Stomach smooth muscle (tissue), 2 donors: ENCODE measurements at regions not wholly inside any gene's neighbourhood (a gene's known extent, or its start where the extent isn't known, plus 50 kb on each side); places are given as distances from the start of the nearest gene placed in this dataset.

Experiments used
- H3K27ac ChIP-seq: one replicate; pipeline ENCODE4 v1.7.0; 2013; ENCODE audit warnings: mild to moderate bottlenecking, low read length, inconsistent platforms
- H3K27me3 ChIP-seq, 2 donors: one replicate each; pipeline ENCODE4 v1.7.0; 2013; ENCODE audit warnings: low read length in 2 of 2; ENCODE audit not compliant: insufficient read depth in 2 of 2, control insufficient read depth in 1 of 2
- H3K36me3 ChIP-seq, 2 donors: one replicate each; pipeline ENCODE4 v1.7.0; 2013; ENCODE audit warnings: low read length in 2 of 2; ENCODE audit not compliant: control insufficient read depth in 2 of 2, insufficient read depth in 2 of 2
- H3K4me1 ChIP-seq: one replicate; pipeline ENCODE4 v1.7.0; 2013; ENCODE audit warnings: low read length; ENCODE audit not compliant: control insufficient read depth, insufficient read depth
- H3K4me3 ChIP-seq, 2 donors: one replicate each; pipeline ENCODE4 v1.7.0; 2013; ENCODE audit warnings: low read length in 2 of 2
- H3K9ac ChIP-seq, 2 donors: one replicate each; pipeline ENCODE4 v1.7.0; 2013; ENCODE audit warnings: low read length in 2 of 2, mild to moderate bottlenecking in 1 of 2
- H3K9me3 ChIP-seq, 2 donors: one replicate each; pipeline ENCODE4 v1.7.0; 2013; ENCODE audit warnings: low read length in 2 of 2; ENCODE audit not compliant: control insufficient read depth in 2 of 2
- donor health status: healthy.
- donor health status: Pancreatic carcinoma.

- H3K27me3 ChIP-seq, result no peaks in the 10 kb centered on the region
- H3K4me1 ChIP-seq, result no peaks in the 10 kb centered on the region
- H3K9ac ChIP-seq, result no peak overlapping the region
- H3K9me3 ChIP-seq, result peaks cover 0 to 2% of the 10 kb centered on the region in 2 donors
- H3K4me3 ChIP-seq, result no peak overlapping the region
- H3K27ac ChIP-seq, result no peak overlapping the region
- no peaks in the 10 kb centered on the region for H3K36me3 ChIP-seq
Measured at GRCh38 chr9:14415947-14416346, 102.0 kb upstream of the NFIB start.

DNA sequence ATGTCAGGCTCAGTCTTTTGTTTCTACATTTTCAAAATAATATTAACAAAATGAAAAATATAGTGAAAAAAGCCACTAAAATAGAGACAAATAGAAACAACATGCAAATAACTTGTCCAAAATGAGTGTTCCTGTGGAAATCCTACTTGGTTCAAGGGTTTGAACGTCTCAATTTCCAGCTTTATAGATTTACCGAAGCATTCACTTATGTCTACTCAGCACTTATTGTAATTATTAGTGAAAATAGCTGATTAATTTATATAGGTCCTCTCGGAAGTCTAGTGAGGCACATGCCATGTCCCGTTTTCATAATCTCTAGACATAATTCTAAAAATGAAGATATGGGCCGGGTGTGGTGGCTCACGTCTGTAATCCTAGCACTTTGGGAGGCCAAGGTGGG lies 99.9 kb upstream of the NFIB start:
- Histone ChIP-seq H3K9ac (no peak overlapping the region), H3K36me3 (no peaks in the 10 kb centered on the region), H3K4me1 (no peaks in the 10 kb centered on the region), H3K4me3 (no peak overlapping the region), H3K27ac (no peak overlapping the region), H3K27me3 (no peaks in the 10 kb centered on the region), H3K9me3 (peaks cover 0 to 2% of the 10 kb centered on the region in 2 donors)

DNA sequence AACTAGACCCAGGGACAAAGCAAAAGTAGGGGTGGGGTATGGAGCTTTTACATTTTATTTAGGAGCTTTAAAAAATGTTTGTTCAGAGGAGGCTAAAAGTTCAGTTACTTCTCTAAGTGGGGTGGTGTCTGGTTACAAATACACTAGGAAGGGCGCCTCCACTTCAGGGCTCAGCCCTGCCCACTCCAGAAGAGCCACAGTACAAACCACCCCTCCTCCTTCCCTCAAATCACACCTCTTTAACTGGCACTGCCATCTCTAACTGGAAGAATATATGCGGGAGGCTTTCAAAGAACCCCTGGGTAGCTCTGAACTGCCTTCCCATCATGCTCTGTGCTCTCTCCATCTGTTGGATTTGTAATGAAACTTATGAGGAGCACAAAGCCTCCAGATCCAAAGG lies 98.8 kb upstream of the NFIB start:
- Histone ChIP-seq H3K4me3 (no peak overlapping the region), H3K36me3 (no peaks in the 10 kb centered on the region), H3K4me1 (no peaks in the 10 kb centered on the region), H3K27me3 (no peaks in the 10 kb centered on the region), H3K27ac (no peak overlapping the region), H3K9me3 (peaks cover 0 to 2% of the 10 kb centered on the region in 2 donors), H3K9ac (no peak overlapping the region)

GRCh38 chr9:14406463-14406862 lies 92.5 kb upstream of the NFIB start:
- no peaks in the 10 kb centered on the region for H3K27me3 ChIP-seq
- no peaks in the 10 kb centered on the region for H3K4me1 ChIP-seq
- no peaks in the 10 kb centered on the region for H3K9me3 ChIP-seq
- H3K9ac ChIP-seq, result no peak overlapping the region
- H3K4me3 ChIP-seq, result no peak overlapping the region
- no peak overlapping the region for H3K27ac ChIP-seq
- H3K36me3 ChIP-seq, result no peaks in the 10 kb centered on the region

DNA sequence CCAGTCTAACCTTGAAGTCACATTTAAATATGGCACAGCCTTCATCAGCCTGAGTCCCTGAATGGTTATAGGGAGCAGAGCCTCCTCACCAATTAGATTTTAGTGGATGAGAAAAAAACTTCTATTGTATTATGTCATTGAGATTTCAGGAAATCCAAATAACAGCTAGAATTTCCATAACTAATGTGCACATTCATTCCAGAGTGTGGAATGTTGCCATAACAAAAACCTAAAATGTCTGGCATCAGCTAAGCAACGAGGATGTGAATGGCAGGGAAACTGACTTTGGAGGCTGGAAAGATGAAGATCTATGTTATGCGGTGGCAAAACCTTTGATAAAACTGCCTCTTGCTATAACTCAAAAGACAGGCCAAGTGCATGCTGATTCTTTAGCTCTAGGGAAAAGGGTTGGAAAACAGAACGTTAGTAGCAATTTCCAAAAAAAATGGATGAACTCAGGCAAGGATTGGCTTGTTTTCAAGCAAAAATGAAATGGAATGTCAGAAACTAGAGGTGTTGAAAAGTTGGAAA lies 91.3 kb upstream of the NFIB start:
- H3K36me3 ChIP-seq, result no peaks in the 10 kb centered on the region
- H3K27me3 ChIP-seq, result no peaks in the 10 kb centered on the region
- no peak overlapping the region for H3K27ac ChIP-seq
- H3K9me3 ChIP-seq, result no peaks in the 10 kb centered on the region
- no peak overlapping the region for H3K9ac ChIP-seq
- H3K4me3 ChIP-seq, result no peak overlapping the region
- no peaks in the 10 kb centered on the region for H3K4me1 ChIP-seq

- no peak overlapping the region for H3K9ac ChIP-seq
- no peak overlapping the region for H3K4me3 ChIP-seq
- no peaks in the 10 kb centered on the region for H3K27me3 ChIP-seq
- no peaks in the 10 kb centered on the region for H3K36me3 ChIP-seq
- H3K9me3 ChIP-seq, result no peaks in the 10 kb centered on the region
- no peaks in the 10 kb centered on the region for H3K4me1 ChIP-seq
- H3K27ac ChIP-seq, result no peak overlapping the region
Measured at GRCh38 chr9:14403081-14403480, 89.1 kb upstream of the NFIB start.

- no peak overlapping the region for H3K9ac ChIP-seq
Measured at GRCh38 chr9:14402583-14402982, 88.6 kb upstream of the NFIB start.

GRCh38 chr9:14401911-14402310 lies 88.0 kb upstream of the NFIB start:
- no peak overlapping the region for H3K9ac ChIP-seq
- H3K36me3 ChIP-seq, result no peaks in the 10 kb centered on the region
- H3K27ac ChIP-seq, result no peak overlapping the region
- H3K27me3 ChIP-seq, result no peaks in the 10 kb centered on the region
- H3K9me3 ChIP-seq, result no peaks in the 10 kb centered on the region
- H3K4me1 ChIP-seq, result no peaks in the 10 kb centered on the region
- no peak overlapping the region for H3K4me3 ChIP-seq

More at GRCh38 chr9:14402583-14402982, 88.6 kb upstream of the NFIB start:
- no peak overlapping the region for H3K27ac ChIP-seq
- no peaks in the 10 kb centered on the region for H3K27me3 ChIP-seq
- H3K9me3 ChIP-seq, result no peaks in the 10 kb centered on the region
- H3K4me1 ChIP-seq, result no peaks in the 10 kb centered on the region
- no peaks in the 10 kb centered on the region for H3K36me3 ChIP-seq
- no peak overlapping the region for H3K4me3 ChIP-seq

DNA sequence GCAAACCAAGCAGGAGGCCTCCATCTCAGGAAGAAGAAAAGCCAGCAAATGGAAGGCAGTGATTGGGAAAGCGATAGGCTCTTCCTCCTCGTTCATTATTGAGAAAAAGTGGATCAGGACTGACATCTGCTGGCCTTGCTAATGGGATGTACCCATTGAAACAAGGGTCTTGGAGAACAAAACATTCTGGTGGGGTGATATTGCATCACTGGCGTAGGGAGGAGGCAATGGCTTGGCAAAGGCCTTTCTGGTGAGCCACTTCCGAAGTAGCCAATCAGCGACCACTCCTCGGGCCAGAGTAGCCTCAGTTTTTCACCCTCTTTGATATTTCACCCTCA lies 86.7 kb upstream of the NFIB start:
- H3K27me3 ChIP-seq, result no peaks in the 10 kb centered on the region
- H3K4me3 ChIP-seq, result peak overlapping the region in 1 of 2 donors; percentile 8
- H3K4me1 ChIP-seq, result no peaks in the 10 kb centered on the region
- H3K9me3 ChIP-seq, result no peaks in the 10 kb centered on the region
- no peak overlapping the region for H3K27ac ChIP-seq
- H3K9ac ChIP-seq, result no peak overlapping the region
- H3K36me3 ChIP-seq, result no peaks in the 10 kb centered on the region

DNA sequence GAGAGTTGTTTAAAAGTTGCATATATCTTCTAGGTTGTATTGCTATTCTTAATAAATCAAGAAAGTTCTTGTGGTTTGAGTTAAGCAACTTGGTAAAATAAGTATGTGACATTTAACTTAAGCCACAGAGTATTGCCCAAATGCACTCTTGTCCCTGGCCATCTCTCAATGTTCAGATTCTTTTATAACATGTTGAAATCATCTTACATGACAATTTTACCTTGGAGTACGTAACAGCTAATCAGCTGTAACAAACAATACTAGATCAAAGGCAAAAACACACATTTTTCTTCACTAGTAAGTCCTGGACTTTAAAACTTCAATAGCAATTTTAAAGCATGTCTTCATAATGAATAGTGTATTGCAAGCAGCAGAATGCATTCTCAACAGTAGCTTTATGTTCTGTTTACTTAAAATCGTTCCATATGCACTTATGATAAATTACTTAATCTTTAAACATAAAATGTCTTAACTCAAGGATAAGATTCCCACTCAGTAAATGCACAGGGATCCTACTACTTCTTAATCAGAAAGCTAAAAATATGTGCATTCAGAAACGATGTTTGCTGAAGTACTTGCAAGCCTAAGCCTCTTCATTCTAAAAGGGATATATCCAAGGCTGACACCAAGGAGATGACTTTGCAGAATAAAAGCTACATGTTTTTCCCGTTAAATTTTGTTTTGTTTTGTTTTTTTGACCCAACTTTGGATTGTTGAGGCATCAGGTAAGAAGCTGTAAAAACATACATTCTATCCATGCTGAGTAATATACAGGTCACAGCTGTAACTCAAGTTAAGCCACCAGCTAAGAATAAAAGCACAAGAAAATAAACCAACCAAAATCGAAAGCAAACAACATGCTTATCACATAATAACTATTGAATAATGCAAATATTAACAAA lies 86.1 kb upstream of the NFIB start:
- H3K4me1 ChIP-seq, result no peaks in the 10 kb centered on the region
- H3K27ac ChIP-seq, result no peak overlapping the region
- no peak overlapping the region for H3K9ac ChIP-seq
- no peaks in the 10 kb centered on the region for H3K9me3 ChIP-seq
- H3K27me3 ChIP-seq, result no peaks in the 10 kb centered on the region
- no peaks in the 10 kb centered on the region for H3K36me3 ChIP-seq
- H3K4me3 ChIP-seq, result peak overlapping the region in 1 of 2 donors; percentile 8

GRCh38 chr9:14398473-14398872 lies 84.5 kb upstream of the NFIB start:
- H3K4me3 ChIP-seq, result no peak overlapping the region
- H3K9me3 ChIP-seq, result no peaks in the 10 kb centered on the region
- H3K9ac ChIP-seq, result no peak overlapping the region
- no peaks in the 10 kb centered on the region for H3K27me3 ChIP-seq
- H3K36me3 ChIP-seq, result no peaks in the 10 kb centered on the region
- H3K27ac ChIP-seq, result no peak overlapping the region
- H3K4me1 ChIP-seq, result no peaks in the 10 kb centered on the region
